Superior temporal gyrus (tissue), 1 donor: ENCODE measurements at regions not wholly inside any gene's neighbourhood (a gene's known extent, or its start where the extent isn't known, plus 50 kb on each side); places are given as distances from the start of the nearest gene placed in this dataset.
"Not testable (repeated sequence)": the region's sequence is repeated elsewhere in the genome, so short reads cannot be mapped to it uniquely, and the experiment has no call there.

ENCODE experiments used
- DNase-seq: peaks from one replicate; pipeline ENCODE4 v3.0.0-alpha.2; 2016; ENCODE audit errors: extremely low spot score

- DNase-seq, result no peak
These were observed 328.2 kb upstream of the COL3A1 start for GRCh38 chr2:188645986-188646385.

- no peak for DNase-seq
These were observed 326.6 kb upstream of the COL3A1 start for GRCh38 chr2:188647430-188648070.

- DNase-seq, result no peak
These were observed 314.3 kb upstream of the COL3A1 start for GRCh38 chr2:188659656-188660406.

- no peak for DNase-seq
These were observed 310.9 kb upstream of the COL3A1 start for GRCh38 chr2:188663301-188663700.

GRCh38 chr2:188664416-188664815, 309.8 kb upstream of the COL3A1 start:
- DNase-seq, result no peak

GRCh38 chr2:188664951-188665595, 309.1 kb upstream of the COL3A1 start:
- no peak for DNase-seq

- DNase-seq, result no peak
These were observed 308.4 kb upstream of the COL3A1 start for GRCh38 chr2:188665727-188666304.

- DNase-seq, result no peak
These were observed 307.7 kb upstream of the COL3A1 start for GRCh38 chr2:188666503-188666902.

GRCh38 chr2:188668017-188668680, 306.0 kb upstream of the COL3A1 start:
- DNase-seq, result peak; percentile 14

GRCh38 chr2:188675391-188676009, 298.7 kb upstream of the COL3A1 start:
- DNase-seq, result no peak

GRCh38 chr2:188676010-188676400, 298.2 kb upstream of the COL3A1 start:
- DNase-seq, result no peak

GRCh38 chr2:188677142-188677541, 297.0 kb upstream of the COL3A1 start:
- no peak for DNase-seq

GRCh38 chr2:188678882-188679281, 295.3 kb upstream of the COL3A1 start:
- DNase-seq, result no peak

GRCh38 chr2:188682838-188683237, 291.3 kb upstream of the COL3A1 start:
- DNase-seq, result no peak

GRCh38 chr2:188684795-188685194, 289.4 kb upstream of the COL3A1 start:
- DNase-seq, result no peak

- DNase-seq, result no peak
These were observed 281.1 kb upstream of the COL3A1 start for GRCh38 chr2:188693111-188693510.

GRCh38 chr2:188693771-188694170, 280.4 kb upstream of the COL3A1 start:
- DNase-seq, result no peak

GRCh38 chr2:188695953-188696352, 278.2 kb upstream of the COL3A1 start:
- DNase-seq, result no peak

GRCh38 chr2:188698151-188698550, 276.0 kb upstream of the COL3A1 start:
- not testable (repeated sequence) for DNase-seq

- no peak for DNase-seq
These were observed 272.3 kb upstream of the COL3A1 start for GRCh38 chr2:188701836-188702235.

- no peak for DNase-seq
These were observed 269.0 kb upstream of the COL3A1 start for GRCh38 chr2:188705191-188705590.

GRCh38 chr2:188713961-188714360, 260.2 kb upstream of the COL3A1 start:
- no peak for DNase-seq
